Esophagus muscularis mucosa (tissue), 4 donors: ENCODE measurements at regions not wholly inside any gene's neighbourhood (a gene's known extent, or its start where the extent isn't known, plus 50 kb on each side); places are given as distances from the start of the nearest gene placed in this dataset.

Source experiments
- DNase-seq: peaks from one replicate; pipeline ENCODE4 v3.0.0-alpha.2; 2017; ENCODE audit errors: extremely low spot score
- H3K27ac ChIP-seq, 4 donors: fragments of 200-600 bp; sonication (generic); replicated peaks in 1 of 4; 1 replicate in 3 of 4; 2 replicates in 1 of 4; pipeline ENCODE4 v1.5.1; 2016 to 2019; ENCODE audit warnings: mild to moderate bottlenecking in 1 of 4
- H3K27me3 ChIP-seq, 4 donors: fragments of 200-600 bp; sonication (generic); one replicate each; pipeline versions ENCODE4 v1.5.1 to v1.6.0; 2016 to 2019
- H3K36me3 ChIP-seq, 4 donors: fragments of 200-600 bp; sonication (generic); one replicate each; pipeline ENCODE4 v1.5.1; 2016 to 2019
- H3K4me1 ChIP-seq, 4 donors: fragments of 200-600 bp; sonication (generic); one replicate each; pipeline ENCODE4 v1.5.1; 2016 to 2019
- H3K4me3 ChIP-seq, 4 donors: fragments of 200-600 bp; sonication (generic); 1 replicate in 2 of 4; 2 replicates in 2 of 4; pipeline ENCODE4 v1.5.1; 2016 to 2019; ENCODE audit warnings: mild to moderate bottlenecking in 4 of 4, moderate library complexity in 1 of 4
- H3K9me3 ChIP-seq, 4 donors: fragments of 200-600 bp; sonication (generic); 1 replicate in 3 of 4; 2 replicates in 1 of 4; pipeline ENCODE4 v1.5.1; 2016 to 2019
- EP300 ChIP-seq: sonication (generic); formaldehyde crosslinking; IDR thresholded peaks from one replicate; pipeline ENCODE4 v1.6.1; 2017; ENCODE audit warnings: antibody characterized with exemption
- POLR2A ChIP-seq: fragments of 450-650 bp; IDR thresholded peaks from one replicate; pipeline ENCODE4 v1.6.1; 2017; ENCODE audit warnings: antibody characterized with exemption, moderate library complexity, mild to moderate bottlenecking, low read depth
- POLR2AphosphoS5 ChIP-seq, 2 donors: sonication (generic); formaldehyde crosslinking; IDR thresholded peaks; one replicate each; pipeline ENCODE4 v1.6.1; 2017; ENCODE audit warnings: antibody characterized with exemption in 2 of 2
- WGBS: methylation state at CpG from one replicate; pipeline ENCODE4 v1.1.5; 2018; 5-methylcytosine and 5-hydroxymethylcytosine counted together
- intact Hi-C: fragments of 100-400 bp; cut with DNase I; formaldehyde crosslinking; loops from one replicate; pipeline ENCODE4 v1.15.1; 2023
- TF ChIP-seq, protein P1 (sequence below), 3 experiments: fragments of 200-600 bp in 2 of 3; fragments of 450-650 bp in 1 of 3; sonication (generic) in 2 of 3; IDR thresholded peaks; one replicate each; pipeline ENCODE4 v1.5.1; 2017 to 2019; ENCODE audit warnings: antibody characterized with exemption in 3 of 3, mild to moderate bottlenecking in 2 of 3, moderate library complexity in 1 of 3

DNA sequence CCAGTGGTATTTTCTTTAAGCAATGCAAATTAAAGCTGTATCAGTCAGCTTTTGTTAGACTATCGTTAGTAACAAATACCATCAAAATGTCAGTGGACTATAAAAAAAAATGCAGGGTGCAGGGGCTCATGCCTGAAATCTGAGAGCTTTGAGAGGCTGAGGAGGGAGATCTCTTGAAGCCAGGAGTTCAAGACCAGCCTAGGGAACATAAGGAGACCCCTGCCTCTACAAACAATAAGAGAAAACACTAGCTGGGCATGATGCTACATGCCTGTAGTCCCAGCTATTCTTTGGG is 253.7 kb downstream of the MYCN start:
- no peaks in the 10 kb centered on the region for H3K36me3 ChIP-seq
- WGBS = 97% methylated on average over 1 of the region's 1 CpG
- H3K4me1 ChIP-seq = no peaks in the 10 kb centered on the region
- intact Hi-C loops = no loop called here
- no peak for TF ChIP-seq POLR2AphosphoS5 (IDR thresholded peaks at IDR 0.05)
- no peak for TF ChIP-seq POLR2A
- TF ChIP-seq, protein P1, sequence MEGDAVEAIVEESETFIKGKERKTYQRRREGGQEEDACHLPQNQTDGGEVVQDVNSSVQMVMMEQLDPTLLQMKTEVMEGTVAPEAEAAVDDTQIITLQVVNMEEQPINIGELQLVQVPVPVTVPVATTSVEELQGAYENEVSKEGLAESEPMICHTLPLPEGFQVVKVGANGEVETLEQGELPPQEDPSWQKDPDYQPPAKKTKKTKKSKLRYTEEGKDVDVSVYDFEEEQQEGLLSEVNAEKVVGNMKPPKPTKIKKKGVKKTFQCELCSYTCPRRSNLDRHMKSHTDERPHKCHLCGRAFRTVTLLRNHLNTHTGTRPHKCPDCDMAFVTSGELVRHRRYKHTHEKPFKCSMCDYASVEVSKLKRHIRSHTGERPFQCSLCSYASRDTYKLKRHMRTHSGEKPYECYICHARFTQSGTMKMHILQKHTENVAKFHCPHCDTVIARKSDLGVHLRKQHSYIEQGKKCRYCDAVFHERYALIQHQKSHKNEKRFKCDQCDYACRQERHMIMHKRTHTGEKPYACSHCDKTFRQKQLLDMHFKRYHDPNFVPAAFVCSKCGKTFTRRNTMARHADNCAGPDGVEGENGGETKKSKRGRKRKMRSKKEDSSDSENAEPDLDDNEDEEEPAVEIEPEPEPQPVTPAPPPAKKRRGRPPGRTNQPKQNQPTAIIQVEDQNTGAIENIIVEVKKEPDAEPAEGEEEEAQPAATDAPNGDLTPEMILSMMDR (IDR thresholded peaks at IDR 0.05) = no peak
- TF ChIP-seq EP300 = no peak
- no peak for DNase-seq
- no peaks in the 10 kb centered on the region for H3K27me3 ChIP-seq
- H3K9me3 ChIP-seq = no peaks in the 10 kb centered on the region
- no peak overlapping the region for H3K27ac ChIP-seq
- no peak overlapping the region for H3K4me3 ChIP-seq

DNA sequence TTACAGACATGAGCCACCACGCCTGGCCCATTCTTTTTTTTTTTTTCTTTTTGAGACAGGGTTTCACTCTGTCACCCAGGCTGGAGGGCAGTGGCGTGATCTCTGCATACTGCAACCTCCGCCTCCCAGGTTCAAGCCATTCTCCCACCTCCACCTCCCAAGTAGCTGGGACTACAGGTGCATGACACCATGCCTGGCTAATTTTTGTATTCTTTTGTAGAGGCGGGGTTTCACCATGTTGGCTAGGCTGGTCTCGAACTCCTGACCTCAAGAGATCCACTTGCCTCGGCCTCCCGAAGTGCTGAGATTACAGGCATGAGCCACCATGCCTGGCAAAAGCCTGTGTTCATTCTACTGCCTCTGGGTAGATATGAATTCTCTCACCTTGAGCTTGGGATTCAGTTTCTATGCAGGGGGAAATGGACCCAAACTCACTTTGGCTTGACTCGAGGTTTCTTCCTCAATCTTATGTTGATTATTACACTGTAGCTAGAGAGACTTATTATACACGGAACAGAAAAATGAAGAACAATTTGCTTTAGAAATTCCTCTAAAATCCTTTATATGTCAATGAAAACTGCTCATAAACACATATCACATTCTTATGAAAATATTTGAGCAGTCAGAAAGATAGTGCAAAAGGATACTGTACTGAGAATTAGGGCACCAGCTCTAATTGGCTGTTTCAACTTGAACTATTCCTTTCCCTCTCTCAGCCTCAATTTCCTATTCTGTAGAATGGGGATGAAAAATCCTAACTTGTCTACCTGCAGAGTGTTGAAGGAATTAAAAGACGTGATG is 252.3 kb downstream of the MYCN start:
- Histone ChIP-seq H3K9me3 (no peaks in the 10 kb centered on the region), H3K4me3 (no peak overlapping the region), H3K36me3 (no peaks in the 10 kb centered on the region), H3K27me3 (no peaks in the 10 kb centered on the region), H3K4me1 (no peaks in the 10 kb centered on the region), H3K27ac (no peak overlapping the region)
- DNase-seq = no peak
- WGBS = 89% methylated on average over 10 of the region's 10 CpGs
- TF ChIP-seq, protein P1 (IDR thresholded peaks at IDR 0.05) = no peak
- TF ChIP-seq EP300 = no peak
- no peak for TF ChIP-seq POLR2A
- no peak for TF ChIP-seq POLR2AphosphoS5 (IDR thresholded peaks at IDR 0.05)
- intact Hi-C loops = no loop called here

DNA sequence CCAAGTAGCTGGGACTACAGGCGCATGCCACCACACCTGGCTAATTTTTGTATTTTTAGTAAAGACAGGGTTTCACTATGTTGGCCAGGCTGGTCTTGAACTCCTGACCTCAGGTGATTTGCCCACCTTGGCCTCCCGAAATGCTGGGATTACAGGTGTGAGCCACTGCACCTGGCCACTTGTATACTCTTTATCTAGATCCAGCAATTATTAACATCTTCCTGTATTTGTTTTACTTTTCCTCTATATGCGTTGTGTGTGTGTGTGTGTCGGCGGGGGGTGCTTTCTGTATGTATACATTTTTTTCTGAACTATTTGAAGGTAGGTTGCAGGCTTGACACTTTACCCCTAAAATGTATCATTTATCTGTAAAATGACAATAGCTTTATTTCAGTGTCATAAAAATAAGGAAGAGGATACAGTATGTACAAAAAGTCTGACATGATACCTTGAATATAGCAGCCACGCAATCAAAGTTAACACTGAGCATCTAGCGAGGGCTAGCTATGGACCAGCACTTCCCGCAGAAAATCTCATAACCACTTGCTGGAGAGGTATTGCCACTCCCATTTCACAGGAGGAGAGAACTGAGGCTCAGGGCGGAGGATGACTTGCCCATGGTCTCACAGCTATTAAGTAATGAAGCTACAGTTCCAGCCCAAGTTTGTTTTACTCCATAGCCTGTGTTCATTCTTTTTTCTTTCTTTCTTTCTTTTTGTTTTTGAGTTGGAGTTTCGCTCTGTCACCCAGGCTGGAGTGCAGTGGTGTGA is 251.3 kb downstream of the MYCN start:
- no peak for DNase-seq
- Histone ChIP-seq H3K27me3 (no peaks in the 10 kb centered on the region), H3K4me1 (no peaks in the 10 kb centered on the region), H3K27ac (no peak overlapping the region), H3K4me3 (no peak overlapping the region), H3K9me3 (no peaks in the 10 kb centered on the region), H3K36me3 (no peaks in the 10 kb centered on the region)
- WGBS = 87% methylated on average over 10 of the region's 10 CpGs
- TF ChIP-seq, protein P1 (IDR thresholded peaks at IDR 0.05) = no peak
- no peak for TF ChIP-seq POLR2AphosphoS5 (IDR thresholded peaks at IDR 0.05)
- intact Hi-C loops = no loop called here

GRCh38 chr2:16190446-16191270 is 250.3 kb downstream of the MYCN start:
- TF ChIP-seq POLR2AphosphoS5 (IDR thresholded peaks at IDR 0.05) (no peak), POLR2A (no peak), EP300 (no peak)
- TF ChIP-seq, protein P1 (IDR thresholded peaks at IDR 0.05) = no peak
- Histone ChIP-seq H3K9me3 (no peaks in the 10 kb centered on the region), H3K27ac (no peak overlapping the region), H3K4me3 (no peak overlapping the region), H3K36me3 (no peaks in the 10 kb centered on the region), H3K27me3 (no peaks in the 10 kb centered on the region), H3K4me1 (no peaks in the 10 kb centered on the region)
- no peak for DNase-seq
- 76% methylated on average over 8 of the region's 8 CpGs for WGBS
- intact Hi-C loops = no loop called here
